ENCODE measurements at regions not wholly inside any gene's neighbourhood (a gene's known extent, or its start where the extent isn't known, plus 50 kb on each side); places are given as distances from the start of the nearest gene placed in this dataset.

DNA sequence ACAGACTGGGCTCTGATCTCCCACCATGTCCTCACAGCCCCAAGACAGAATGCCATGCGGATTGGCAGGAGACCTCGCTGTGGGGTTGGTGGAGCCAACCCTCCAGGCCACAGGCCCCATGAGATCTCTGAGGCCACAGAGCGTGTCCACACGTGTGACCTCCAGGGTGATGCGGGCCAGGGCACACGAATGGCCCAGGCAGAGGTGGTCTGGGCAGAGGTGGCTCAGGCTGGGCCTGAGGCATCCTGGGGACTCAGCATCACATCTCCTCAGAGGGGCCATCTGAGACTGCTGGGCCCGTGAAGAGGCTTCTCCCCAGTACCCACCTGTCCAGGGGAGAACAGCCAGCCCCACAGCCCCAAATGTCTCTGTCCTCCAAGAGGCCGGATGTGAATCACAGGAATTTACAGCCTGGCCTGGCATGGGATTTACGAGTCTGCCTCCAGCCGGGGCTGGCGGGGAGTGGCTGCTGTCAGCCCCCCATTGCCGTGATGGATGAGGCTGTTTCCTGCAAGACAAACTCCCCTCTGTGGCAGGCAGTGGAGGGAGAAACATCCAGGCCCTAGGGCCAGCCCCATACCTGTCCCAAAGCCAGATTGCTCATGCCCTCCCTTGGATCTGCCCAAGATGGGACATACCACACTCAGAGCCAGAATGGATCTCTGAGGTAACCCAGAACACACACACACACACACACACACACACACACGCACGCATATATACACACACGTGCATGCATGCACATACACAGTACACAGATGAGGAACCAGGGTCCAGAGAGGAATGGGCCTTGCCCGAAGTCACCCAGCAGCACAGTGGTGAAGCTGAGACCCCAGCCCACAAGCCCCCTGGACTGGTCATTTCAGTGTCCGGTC, 208.3 kb downstream of the TBC1D2B start:
- TF ChIP-seq GATA3 (IDR thresholded peaks at IDR 0.05; ENCODE audit: low read depth, low read length) (no peak), GATA2 (IDR thresholded peaks at IDR 0.05; ENCODE audit: low read depth, low read length) (no peak)

DNA sequence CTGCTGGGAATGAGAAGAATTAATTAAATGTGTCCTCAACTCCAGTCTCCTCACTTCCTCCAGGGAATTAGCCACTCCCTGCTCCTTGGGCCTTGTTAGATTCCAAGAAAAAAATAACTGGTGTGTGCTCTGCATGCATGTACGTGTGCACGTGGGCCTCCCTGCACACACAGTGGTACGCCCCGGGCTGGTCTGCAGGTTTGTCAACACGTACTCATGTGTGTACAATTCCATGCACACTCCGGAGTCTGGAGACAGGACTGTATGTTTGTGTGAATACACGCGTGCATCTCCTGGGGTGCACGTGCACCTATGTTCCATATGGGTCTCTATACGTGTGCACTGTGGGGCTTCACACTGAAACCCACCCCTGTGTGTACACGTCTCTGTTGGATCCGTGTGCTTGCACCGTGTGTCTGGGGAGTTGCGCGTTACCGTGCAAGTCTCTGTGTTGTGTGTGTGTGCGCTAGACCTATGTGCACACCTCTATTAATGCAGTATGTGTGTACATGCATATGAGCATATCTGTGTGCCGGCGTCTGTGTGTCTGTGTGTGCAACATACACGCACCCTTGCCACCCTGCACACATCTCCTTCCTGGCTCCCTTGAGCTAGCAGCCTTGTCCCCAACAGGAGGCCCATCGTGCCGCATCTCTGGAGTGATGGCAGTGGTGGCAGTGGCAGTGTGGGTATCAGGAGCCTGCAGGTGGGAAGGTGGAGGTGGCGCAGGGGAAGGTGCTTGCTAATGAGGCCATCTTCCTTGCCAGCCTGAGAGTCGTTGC, 210.1 kb downstream of the TBC1D2B start:
- TF ChIP-seq GATA2 (IDR thresholded peaks at IDR 0.05; ENCODE audit: low read depth, low read length) (no peak), GATA3 (IDR thresholded peaks at IDR 0.05; ENCODE audit: low read depth, low read length) (no peak)

DNA sequence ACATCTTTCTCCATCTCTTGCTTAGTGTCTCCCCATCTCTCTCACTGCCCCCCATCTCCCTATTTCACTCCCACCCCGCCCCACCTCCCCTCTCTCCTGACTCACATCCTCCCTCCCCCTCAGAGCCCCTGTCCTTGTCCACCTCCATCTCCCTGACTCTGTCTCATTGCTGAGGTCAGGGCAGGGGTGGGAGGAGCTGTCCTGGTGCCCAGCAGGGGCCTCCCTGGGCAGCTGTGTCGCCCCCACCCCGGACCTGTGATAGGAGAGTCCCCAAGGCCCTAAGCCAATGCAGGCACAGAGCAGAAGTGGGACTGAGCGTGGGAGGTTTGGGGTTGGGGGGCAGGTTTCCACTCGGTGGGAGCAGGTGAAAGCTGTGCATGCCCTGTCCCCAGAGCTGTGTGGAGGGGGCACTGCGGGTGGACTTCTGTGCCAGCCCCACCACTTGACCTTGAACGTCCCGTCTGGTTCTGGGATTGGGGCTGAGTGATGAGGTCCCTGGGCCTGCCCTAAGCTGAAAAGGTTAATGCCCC, 210.8 kb downstream of the TBC1D2B start:
- TF ChIP-seq GATA3 (IDR thresholded peaks at IDR 0.05; ENCODE audit: low read depth, low read length) (no peak), GATA2 (IDR thresholded peaks at IDR 0.05; ENCODE audit: low read depth, low read length) (no peak)

DNA sequence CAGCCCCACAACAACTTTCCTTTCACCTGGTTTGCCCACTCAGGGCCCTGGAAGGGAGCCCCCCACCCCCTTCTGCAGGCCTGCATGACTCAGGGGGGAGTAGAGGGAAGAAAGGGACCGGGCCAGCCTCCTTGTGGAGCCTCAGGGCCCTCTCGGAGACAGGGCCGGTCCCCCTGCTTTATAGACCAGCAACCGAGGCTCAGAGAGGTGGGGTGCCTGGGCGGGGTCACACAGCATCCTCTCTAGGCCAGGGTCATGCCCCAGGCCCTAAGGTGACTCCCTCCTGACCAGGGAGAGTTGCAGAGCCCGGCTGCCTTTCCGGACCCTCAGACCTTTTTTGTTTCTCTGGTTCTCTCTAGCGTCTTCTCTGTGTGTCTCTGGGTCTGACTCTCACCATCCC, 211.3 kb downstream of the TBC1D2B start:
- TF ChIP-seq GATA2 (IDR thresholded peaks at IDR 0.05; ENCODE audit: low read depth, low read length) (no peak), GATA3 (IDR thresholded peaks at IDR 0.05; ENCODE audit: low read depth, low read length) (no peak)

DNA sequence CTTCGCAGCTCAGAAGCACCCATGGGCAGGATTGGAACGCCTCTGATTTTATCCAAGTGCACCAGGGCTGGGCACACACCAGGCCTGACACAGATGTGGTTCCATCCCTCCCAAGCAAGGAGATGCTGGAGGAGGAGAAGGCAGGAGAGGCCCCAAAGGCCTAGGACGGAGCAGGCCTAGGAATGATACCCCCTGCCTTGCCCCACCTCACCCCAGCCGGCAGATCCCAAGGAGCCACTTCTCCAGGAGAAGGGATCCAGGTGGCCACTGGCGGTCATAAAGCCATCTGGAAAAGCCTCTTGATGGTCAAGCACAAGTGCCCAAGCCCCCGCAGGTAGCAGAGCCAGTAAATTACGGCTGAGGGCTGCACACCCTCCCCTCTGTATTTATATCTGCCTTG, 211.8 kb downstream of the TBC1D2B start:
- no peak for TF ChIP-seq GATA3 (IDR thresholded peaks at IDR 0.05; ENCODE audit: low read depth, low read length)
- no peak for TF ChIP-seq GATA2 (IDR thresholded peaks at IDR 0.05; ENCODE audit: low read depth, low read length)

DNA sequence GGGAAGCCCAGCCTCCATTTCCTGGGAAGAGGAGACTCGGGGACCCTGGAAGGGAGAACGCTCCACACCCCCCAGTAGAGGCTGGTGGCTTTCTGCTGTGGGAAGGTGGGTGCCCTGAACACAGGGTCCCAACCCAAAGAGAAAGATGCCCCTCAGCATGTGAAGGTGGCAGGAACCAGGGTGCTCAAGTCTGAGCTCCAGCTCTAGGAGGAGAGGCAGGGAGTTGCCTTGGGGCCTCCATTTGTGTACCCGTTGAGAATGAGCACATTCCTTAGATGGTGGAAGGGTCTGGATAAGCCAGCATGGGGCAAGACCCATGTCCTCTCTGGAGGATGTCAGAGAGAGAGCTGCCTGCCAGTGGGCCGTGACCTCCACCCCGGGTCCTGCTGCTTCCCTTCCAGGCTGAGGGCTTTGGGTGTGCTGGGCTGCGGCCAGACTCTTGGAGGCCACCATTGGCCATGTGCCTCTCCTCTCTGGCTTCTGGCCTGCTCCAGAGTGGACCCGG, 212.4 kb downstream of the TBC1D2B start:
- no peak for TF ChIP-seq GATA2 (IDR thresholded peaks at IDR 0.05; ENCODE audit: low read depth, low read length)

DNA sequence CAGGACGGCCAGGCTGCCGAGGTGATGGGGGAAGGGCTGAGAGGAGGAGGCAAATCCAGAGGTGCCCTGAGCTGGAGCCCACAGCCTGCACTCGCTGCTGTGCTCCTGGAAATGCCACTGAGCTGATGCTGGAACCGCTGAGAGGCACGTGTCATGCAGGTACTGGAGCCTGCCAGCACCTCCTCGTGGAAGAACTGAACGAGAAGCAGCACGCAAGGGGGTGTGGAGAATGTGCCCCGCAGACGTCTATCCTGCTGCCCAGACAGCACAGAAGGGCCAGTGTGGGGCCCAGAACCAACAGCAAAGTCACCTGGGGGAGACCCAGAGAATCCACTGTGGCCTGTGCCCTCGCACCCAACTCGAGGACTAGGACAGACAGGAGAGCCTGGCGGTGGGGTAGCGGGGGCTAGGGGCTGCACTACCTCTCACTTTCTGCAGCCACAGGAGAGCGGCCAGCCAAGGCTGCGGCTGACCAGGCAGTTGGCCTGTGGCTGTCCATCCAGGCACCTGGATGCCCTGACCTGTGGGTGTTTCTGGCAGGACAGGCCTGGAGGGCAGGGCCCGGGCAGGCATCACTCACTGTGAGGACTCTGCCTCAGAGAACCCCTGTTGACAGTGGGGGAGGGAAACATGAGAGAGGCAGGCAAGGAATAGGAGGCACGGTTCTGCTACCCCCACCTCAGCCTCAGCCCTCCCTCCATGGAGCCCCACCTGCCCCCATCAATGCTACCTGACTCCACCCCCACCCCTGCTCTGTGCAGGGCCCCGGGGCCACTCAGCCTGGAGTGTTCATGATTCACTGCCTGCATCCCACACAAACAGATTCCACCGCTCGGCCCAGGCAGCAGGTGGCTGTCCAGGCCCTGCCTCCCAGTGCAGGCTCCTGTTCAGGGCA, 213.1 kb downstream of the TBC1D2B start:
- no peak for TF ChIP-seq GATA3 (IDR thresholded peaks at IDR 0.05; ENCODE audit: low read depth, low read length)
- no peak for TF ChIP-seq GATA2 (IDR thresholded peaks at IDR 0.05; ENCODE audit: low read depth, low read length)

DNA sequence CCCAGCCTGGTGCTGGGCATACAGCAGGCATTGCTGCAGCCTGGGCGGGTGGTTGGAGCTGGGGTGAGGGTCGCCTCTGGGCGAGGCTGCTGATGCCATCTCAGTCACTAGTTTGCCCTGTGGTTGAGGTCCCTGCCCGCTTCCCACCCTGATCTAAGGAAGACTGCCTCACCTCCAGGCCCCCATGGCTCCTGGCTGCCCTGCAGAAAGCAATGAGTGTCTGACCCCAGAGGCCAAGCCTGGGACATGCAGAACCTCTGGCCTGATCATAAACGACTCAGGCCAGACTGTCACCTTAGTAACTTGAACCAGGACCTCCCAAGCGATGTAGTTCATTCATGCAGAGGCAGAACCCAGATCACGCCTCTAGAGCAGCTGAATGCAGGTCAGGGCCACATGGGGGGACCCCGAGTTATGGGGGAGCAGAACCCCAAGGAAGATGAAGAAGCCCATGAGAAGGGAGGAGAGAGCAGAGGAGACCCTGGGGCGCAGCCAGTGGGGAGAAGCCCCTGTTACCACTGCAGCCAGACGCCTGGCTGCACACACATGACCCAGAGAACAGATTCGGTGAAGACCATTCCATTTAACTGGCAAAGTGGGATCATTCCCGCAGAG, 213.9 kb downstream of the TBC1D2B start:
- TF ChIP-seq GATA3 (IDR thresholded peaks at IDR 0.05; ENCODE audit: low read depth, low read length) (no peak), GATA2 (IDR thresholded peaks at IDR 0.05; ENCODE audit: low read depth, low read length) (no peak)

DNA sequence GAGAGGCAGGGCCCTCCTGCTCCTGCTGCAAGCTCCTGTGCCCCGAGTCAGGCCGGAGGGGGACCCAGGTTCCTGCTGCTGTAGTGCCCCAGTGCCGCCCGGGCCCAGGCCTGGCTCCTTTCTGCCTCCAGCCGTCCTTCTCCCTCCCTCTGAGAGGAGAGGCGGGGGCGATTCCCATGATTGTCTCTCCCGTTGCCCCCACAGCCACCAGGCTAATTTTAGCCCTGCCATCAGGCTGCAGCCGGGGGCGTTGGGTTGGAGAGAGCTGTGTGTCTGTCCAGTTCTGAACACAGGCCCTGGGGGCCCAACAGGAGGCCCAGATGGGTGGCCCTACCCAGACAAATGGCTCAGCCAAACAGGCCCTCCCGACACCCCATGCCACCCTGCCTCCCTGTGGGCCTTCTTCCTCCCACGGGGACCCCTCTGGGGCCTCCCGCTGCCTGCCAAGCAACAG, 214.8 kb downstream of the TBC1D2B start:
- TF ChIP-seq GATA2 (IDR thresholded peaks at IDR 0.05; ENCODE audit: low read depth, low read length) (no peak), GATA3 (IDR thresholded peaks at IDR 0.05; ENCODE audit: low read depth, low read length) (no peak)

DNA sequence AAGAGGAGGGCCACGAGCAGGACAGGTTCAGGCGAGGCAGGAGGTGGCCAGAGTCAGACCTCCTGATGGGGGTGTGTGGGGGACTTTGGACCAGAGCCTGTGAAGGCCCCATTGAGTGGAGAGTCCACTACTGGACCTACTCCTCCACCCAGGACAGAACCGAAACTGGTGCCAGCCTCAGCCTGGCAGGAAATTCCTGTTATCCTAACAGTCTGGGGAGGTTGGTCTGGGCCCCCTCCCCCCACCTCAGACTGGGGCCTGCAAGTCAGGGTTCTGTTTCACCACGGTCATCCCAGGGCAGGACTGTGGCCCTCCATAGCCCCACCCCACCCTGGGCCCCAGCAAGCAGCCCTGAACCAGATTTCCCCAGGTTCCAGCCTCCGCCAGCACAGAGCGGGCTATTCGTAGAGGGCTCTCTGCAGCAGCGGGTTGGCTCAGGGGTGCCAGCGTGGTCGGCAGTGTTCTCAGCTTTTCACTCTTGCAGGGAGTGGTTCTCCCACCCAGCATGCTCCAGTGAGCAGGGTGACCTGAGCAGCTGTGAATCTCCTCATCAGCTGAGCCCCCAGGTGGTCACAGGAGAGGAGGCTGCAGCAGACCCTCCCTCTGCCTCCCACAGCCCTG, 217.3 kb downstream of the TBC1D2B start:
- TF ChIP-seq GATA2 (IDR thresholded peaks at IDR 0.05; ENCODE audit: low read depth, low read length) (no peak), GATA3 (IDR thresholded peaks at IDR 0.05; ENCODE audit: low read depth, low read length) (no peak)

DNA sequence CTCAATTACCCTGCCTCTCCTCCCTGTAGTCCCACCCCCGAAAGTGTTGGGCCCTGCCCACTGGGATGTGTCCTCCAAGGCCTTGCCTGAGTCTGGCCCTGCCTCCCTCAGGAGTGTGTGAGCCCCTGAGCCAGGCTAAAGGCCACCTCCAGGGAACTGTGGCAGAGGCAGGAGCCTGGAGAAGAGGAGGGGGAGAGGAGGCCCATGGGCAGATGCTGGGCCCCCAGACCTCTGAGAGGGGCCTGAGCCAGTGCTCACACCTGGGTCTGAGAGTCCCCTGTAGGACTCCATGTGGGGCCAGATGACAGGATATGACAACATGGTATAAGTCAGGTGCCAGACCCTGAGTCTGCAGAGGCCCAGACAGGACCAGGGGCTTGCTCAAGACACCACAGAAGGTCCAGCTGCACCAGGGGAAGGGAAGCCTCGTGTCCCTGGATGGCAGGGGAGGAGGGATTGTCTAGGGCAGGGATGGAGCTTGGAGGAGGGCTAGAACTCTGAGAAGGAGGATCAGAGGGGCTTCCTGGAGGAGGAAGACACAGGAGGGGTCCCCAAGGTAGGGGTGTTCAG, 217.9 kb downstream of the TBC1D2B start:
- TF ChIP-seq GATA2 (IDR thresholded peaks at IDR 0.05; ENCODE audit: low read depth, low read length) (no peak), GATA3 (IDR thresholded peaks at IDR 0.05; ENCODE audit: low read depth, low read length) (no peak)

DNA sequence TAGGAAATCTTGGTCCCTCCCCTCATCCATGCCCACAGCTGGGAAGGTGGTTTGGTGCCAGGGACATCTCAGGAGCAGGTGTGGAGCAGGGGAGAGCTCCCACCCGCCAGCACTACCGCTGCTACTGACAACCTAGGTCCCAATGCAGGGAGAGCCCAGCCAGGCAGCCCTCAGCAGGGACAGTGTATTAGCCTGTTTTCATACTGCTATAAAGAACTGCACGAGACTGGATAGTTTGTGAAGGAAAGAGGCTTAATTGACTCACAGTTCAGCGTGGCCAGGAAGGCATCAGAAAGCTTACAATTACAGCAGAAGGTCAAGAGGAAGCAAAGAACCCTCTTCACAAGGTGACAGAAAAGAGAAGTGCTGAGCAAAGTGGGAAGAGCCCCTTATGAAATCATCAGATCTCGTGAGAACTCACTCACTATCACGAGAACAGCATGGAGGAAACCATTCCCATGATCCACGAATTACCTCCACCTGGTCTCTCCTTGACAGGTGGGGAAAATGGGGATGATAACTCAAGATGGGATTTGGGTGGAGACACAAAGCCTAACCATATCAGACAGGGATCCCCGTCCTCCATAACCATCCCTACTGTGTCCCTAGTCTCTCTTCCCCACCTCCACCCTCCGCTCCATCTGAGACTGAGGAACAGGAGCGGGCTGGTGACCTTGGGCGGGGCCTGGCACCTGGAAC, 218.6 kb downstream of the TBC1D2B start:
- TF ChIP-seq GATA3 (IDR thresholded peaks at IDR 0.05; ENCODE audit: low read depth, low read length) (no peak), GATA2 (IDR thresholded peaks at IDR 0.05; ENCODE audit: low read depth, low read length) (no peak)
